Karpas-422 (cell line): ENCODE measurements at regions not wholly inside any gene's neighbourhood (a gene's known extent, or its start where the extent isn't known, plus 50 kb on each side); places are given as distances from the start of the nearest gene placed in this dataset.

Source experiments
- DNase-seq: peaks from one replicate; pipeline ENCODE4 v3.0.0-alpha.2; 2015
- H2AFZ ChIP-seq: fragments of 200-600 bp; sonication (generic); 2 replicates; pipeline ENCODE4 v1.6.1; 2014; ENCODE audit warnings: antibody characterized with exemption, low read length, mixed read lengths
- H3K27ac ChIP-seq: fragments of 200-600 bp; sonication (generic); 2 replicates; pipeline ENCODE4 v1.5.1; 2014; ENCODE audit warnings: mild to moderate bottlenecking, low read length, moderate library complexity
- H3K27me3 ChIP-seq: fragments of 200-600 bp; sonication (generic); 2 replicates; pipeline ENCODE4 v1.6.1; 2014; ENCODE audit warnings: low read length, mixed read lengths
- H3K36me3 ChIP-seq: fragments of 200-600 bp; sonication (generic); 2 replicates; pipeline ENCODE4 v1.6.1; 2014; ENCODE audit warnings: low read length, mixed read lengths; ENCODE audit not compliant: insufficient read depth
- H3K4me1 ChIP-seq: fragments of 200-600 bp; sonication (generic); 2 replicates; pipeline ENCODE4 v1.6.1; 2014; ENCODE audit warnings: mild to moderate bottlenecking, low read length, mixed read lengths
- H3K4me2 ChIP-seq: fragments of 200-600 bp; sonication (generic); 2 replicates; pipeline ENCODE4 v1.6.1; 2014; ENCODE audit warnings: low read length, low read depth, mild to moderate bottlenecking; ENCODE audit not compliant: poor library complexity, severe bottlenecking
- H3K4me3 ChIP-seq: fragments of 200-600 bp; sonication (generic); 2 replicates; pipeline ENCODE4 v1.5.1; 2014; ENCODE audit warnings: mild to moderate bottlenecking, antibody characterized with exemption, low read length, mixed read lengths
- H3K79me2 ChIP-seq: fragments of 200-600 bp; sonication (generic); 2 replicates; pipeline ENCODE4 v1.6.1; 2014; ENCODE audit warnings: mild to moderate bottlenecking, low read length, mixed read lengths
- H3K9ac ChIP-seq: fragments of 200-600 bp; sonication (generic); 2 replicates; pipeline ENCODE4 v1.6.0; 2014; ENCODE audit warnings: low read length
- H3K9me2 ChIP-seq: fragments of 200-600 bp; sonication (generic), shearing (Covaris generic); replicated peaks from 2 replicates; pipeline ENCODE4 v1.6.0; 2014; ENCODE audit warnings: mild to moderate bottlenecking, low read length, moderate library complexity; ENCODE audit not compliant: insufficient read depth
- H3K9me3 ChIP-seq: fragments of 300-700, 200-600 bp; sonication (generic); 2 replicates; pipeline ENCODE4 v1.6.1; 2014; ENCODE audit warnings: low read length, mixed read lengths
- H4K20me1 ChIP-seq: fragments of 200-600 bp; sonication (generic); 2 replicates; pipeline ENCODE4 v1.6.1; 2014; ENCODE audit warnings: mild to moderate bottlenecking, antibody characterized with exemption, low read length, low read depth; ENCODE audit not compliant: insufficient read depth

GRCh38 chr14:54225457-54226060 lies 171.2 kb upstream of the CDKN3 start:
- Histone ChIP-seq H3K27me3 (no peaks in the 10 kb centered on the region), H3K9me2 (no peaks in the 10 kb centered on the region), H3K27ac (no peak overlapping the region), H3K4me2 (no peak overlapping the region), H2AFZ (no peak overlapping the region), H3K79me2 (no peaks in the 10 kb centered on the region), H3K9me3 (no peaks in the 10 kb centered on the region), H3K9ac (no peak overlapping the region), H3K36me3 (no peaks in the 10 kb centered on the region), H4K20me1 (no peaks in the 10 kb centered on the region), H3K4me3 (no peak overlapping the region), H3K4me1 (no peaks in the 10 kb centered on the region)
- no peak for DNase-seq

DNA sequence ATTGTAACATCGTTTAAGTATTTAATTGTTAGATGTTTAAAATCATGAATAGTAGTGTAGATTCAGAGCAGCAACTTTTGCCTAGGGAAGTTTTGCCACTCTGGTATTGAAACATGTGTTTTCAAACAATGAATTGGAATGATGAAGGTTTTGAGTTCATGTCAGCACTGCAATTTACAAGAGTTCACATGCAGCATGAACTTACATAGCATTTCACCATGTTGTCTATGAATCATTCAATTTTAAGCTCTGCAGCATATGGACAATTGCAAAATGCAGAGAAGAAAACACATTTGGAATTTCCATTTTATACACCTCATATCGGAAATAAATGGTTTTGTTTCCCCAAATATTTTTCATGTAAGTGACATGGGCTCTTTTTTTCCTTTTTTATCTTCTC lies 170.7 kb upstream of the CDKN3 start:
- Histone ChIP-seq H3K4me3 (no peak overlapping the region), H2AFZ (no peak overlapping the region), H3K79me2 (no peaks in the 10 kb centered on the region), H3K4me1 (no peaks in the 10 kb centered on the region), H3K9me2 (no peaks in the 10 kb centered on the region), H3K27ac (no peak overlapping the region), H3K9me3 (no peaks in the 10 kb centered on the region), H3K9ac (no peak overlapping the region), H3K4me2 (no peak overlapping the region), H4K20me1 (no peaks in the 10 kb centered on the region), H3K36me3 (no peaks in the 10 kb centered on the region), H3K27me3 (no peaks in the 10 kb centered on the region)
- DNase-seq: no peak

DNA sequence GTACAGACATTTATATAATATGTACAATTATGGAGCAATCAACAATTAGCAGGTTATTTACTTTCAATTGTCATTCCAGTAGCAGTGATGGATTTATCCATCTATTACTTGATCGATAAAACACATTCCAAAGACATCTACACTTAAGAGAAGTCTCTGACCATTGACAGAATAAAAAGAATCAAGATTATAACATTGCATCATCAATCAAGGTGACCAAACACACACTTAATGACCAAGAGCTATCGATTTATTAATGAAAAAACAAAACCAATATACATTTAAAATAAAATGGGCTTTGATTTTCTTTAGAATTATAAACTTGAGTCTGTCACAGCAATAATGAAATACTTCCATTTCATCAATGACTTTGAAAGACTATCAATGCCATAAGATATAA lies 170.2 kb upstream of the CDKN3 start:
- Histone ChIP-seq H4K20me1 (no peaks in the 10 kb centered on the region), H2AFZ (no peak overlapping the region), H3K27ac (no peak overlapping the region), H3K36me3 (no peaks in the 10 kb centered on the region), H3K4me1 (no peaks in the 10 kb centered on the region), H3K9me3 (no peaks in the 10 kb centered on the region), H3K4me3 (no peak overlapping the region), H3K9ac (no peak overlapping the region), H3K79me2 (no peaks in the 10 kb centered on the region), H3K27me3 (no peaks in the 10 kb centered on the region), H3K4me2 (no peak overlapping the region), H3K9me2 (no peaks in the 10 kb centered on the region)
- no peak for DNase-seq

GRCh38 chr14:54229136-54229535 lies 167.7 kb upstream of the CDKN3 start:
- no peak for DNase-seq
- H3K79me2 ChIP-seq: no peaks in the 10 kb centered on the region
- H3K27ac ChIP-seq: no peak overlapping the region
- no peaks in the 10 kb centered on the region for H3K9me2 ChIP-seq
- no peaks in the 10 kb centered on the region for H3K4me1 ChIP-seq
- H3K36me3 ChIP-seq: no peaks in the 10 kb centered on the region
- H3K9me3 ChIP-seq: no peaks in the 10 kb centered on the region
- no peak overlapping the region for H3K4me3 ChIP-seq
- no peak overlapping the region for H2AFZ ChIP-seq
- H3K4me2 ChIP-seq: no peak overlapping the region
- no peaks in the 10 kb centered on the region for H3K27me3 ChIP-seq
- H4K20me1 ChIP-seq: no peaks in the 10 kb centered on the region
- H3K9ac ChIP-seq: no peak overlapping the region

DNA sequence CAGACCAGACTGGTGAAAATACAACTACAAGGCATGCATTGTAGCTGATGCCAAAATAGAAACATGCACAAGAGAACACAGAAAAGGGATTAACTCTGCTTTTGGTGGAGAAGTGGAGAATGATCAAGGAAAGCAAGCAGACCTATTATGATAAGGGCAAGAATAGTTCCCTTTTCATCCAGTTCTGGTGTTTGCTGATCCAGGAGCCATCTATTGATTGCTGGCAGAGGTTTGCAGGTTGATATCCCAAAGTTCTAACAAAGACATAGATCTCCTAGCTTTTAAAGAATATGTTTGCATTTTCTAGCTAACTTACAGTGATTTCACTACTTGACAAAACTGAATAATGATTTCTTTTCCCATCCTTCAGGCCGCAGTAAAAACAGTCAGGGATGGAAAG lies 166.2 kb upstream of the CDKN3 start:
- no peaks in the 10 kb centered on the region for H3K9me2 ChIP-seq
- no peak for DNase-seq
- H3K27ac ChIP-seq: no peak overlapping the region
- H2AFZ ChIP-seq: no peak overlapping the region
- no peaks in the 10 kb centered on the region for H3K9me3 ChIP-seq
- no peaks in the 10 kb centered on the region for H3K27me3 ChIP-seq
- H3K4me1 ChIP-seq: no peaks in the 10 kb centered on the region
- no peak overlapping the region for H3K9ac ChIP-seq
- no peaks in the 10 kb centered on the region for H3K36me3 ChIP-seq
- no peaks in the 10 kb centered on the region for H3K79me2 ChIP-seq
- no peaks in the 10 kb centered on the region for H4K20me1 ChIP-seq
- no peak overlapping the region for H3K4me2 ChIP-seq
- H3K4me3 ChIP-seq: no peak overlapping the region

DNA sequence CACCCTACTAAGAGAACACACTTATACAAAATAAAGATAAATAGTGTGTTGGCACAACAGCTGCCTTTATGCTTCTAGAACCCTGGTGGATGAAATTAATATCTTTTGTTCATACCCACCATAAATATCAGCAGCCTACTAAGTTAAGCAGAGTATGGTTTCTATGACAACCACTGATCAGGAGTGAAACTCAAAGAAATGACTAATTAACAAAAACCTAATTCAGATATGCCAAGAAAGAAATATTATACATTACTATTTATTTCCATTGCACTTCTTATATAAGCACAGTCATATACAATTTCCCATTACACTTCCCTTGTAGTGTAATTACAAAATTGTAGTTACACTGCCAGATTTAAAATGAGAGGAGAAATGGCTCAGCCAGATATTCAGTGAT lies 164.1 kb upstream of the CDKN3 start:
- H4K20me1 ChIP-seq: no peaks in the 10 kb centered on the region
- H2AFZ ChIP-seq: no peak overlapping the region
- no peaks in the 10 kb centered on the region for H3K36me3 ChIP-seq
- H3K4me1 ChIP-seq: no peaks in the 10 kb centered on the region
- no peak overlapping the region for H3K9ac ChIP-seq
- H3K9me2 ChIP-seq: no peaks in the 10 kb centered on the region
- no peaks in the 10 kb centered on the region for H3K9me3 ChIP-seq
- no peaks in the 10 kb centered on the region for H3K79me2 ChIP-seq
- DNase-seq: no peak
- no peak overlapping the region for H3K4me2 ChIP-seq
- H3K27ac ChIP-seq: no peak overlapping the region
- no peaks in the 10 kb centered on the region for H3K27me3 ChIP-seq
- H3K4me3 ChIP-seq: no peak overlapping the region

DNA sequence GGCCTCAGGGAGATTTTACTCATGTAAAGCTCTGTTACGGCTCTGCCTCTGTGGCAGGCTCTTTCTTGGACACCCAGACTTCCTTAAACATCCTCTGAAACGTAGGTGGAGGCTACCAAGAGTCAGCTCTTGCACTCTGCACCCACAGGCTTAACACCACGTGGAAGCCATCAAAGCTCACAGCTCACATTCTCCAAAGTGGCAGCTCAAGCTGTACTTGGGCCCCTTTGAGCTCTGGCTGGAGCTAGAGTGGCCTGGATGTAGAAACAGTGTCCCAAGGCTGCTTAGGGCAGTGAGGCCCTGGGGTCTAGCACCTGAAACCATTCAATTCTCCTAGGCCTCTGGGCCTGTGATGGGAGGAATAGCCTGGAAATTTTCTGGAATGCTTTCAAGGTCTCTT lies 155.3 kb upstream of the CDKN3 start:
- H3K4me2 ChIP-seq: no peak overlapping the region
- no peak overlapping the region for H3K9ac ChIP-seq
- H3K4me3 ChIP-seq: no peak overlapping the region
- H3K79me2 ChIP-seq: no peaks in the 10 kb centered on the region
- H3K27ac ChIP-seq: no peak overlapping the region
- no peak for DNase-seq
- H3K36me3 ChIP-seq: no peaks in the 10 kb centered on the region
- H3K27me3 ChIP-seq: no peaks in the 10 kb centered on the region
- H3K9me2 ChIP-seq: no peaks in the 10 kb centered on the region
- H3K9me3 ChIP-seq: no peaks in the 10 kb centered on the region
- no peak overlapping the region for H2AFZ ChIP-seq
- no peaks in the 10 kb centered on the region for H4K20me1 ChIP-seq
- H3K4me1 ChIP-seq: peaks cover 3% of the 10 kb centered on the region; the same call in 1 of the 2 replicates

DNA sequence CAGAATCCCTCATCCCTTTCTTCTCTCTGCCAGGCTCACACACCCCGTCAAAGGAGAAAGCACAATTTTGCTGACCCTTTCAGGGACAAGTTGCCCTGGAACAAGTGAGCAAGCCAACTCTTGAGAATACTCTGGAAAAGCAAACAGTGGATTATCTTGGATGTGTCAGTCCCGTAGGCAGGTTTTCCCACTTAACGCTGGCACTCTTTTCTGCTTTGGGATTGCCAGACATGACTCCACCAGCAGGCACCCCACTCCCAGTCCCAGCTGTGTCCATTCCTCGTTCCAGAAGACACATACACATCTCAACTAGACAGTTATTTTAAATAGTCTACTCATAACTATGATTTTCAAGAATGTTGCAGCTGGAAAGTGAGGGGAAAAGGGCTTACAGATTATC lies 145.5 kb upstream of the CDKN3 start:
- H2AFZ ChIP-seq: no peak overlapping the region
- H4K20me1 ChIP-seq: no peaks in the 10 kb centered on the region
- H3K79me2 ChIP-seq: no peaks in the 10 kb centered on the region
- H3K9me2 ChIP-seq: no peaks in the 10 kb centered on the region
- no peak overlapping the region for H3K9ac ChIP-seq
- no peak overlapping the region for H3K4me3 ChIP-seq
- no peak for DNase-seq
- H3K4me1 ChIP-seq: no peaks in the 10 kb centered on the region
- H3K27me3 ChIP-seq: no peaks in the 10 kb centered on the region; the same call in 1 of the 2 replicates
- no peak overlapping the region for H3K27ac ChIP-seq
- no peak overlapping the region for H3K4me2 ChIP-seq
- no peaks in the 10 kb centered on the region for H3K36me3 ChIP-seq
- H3K9me3 ChIP-seq: no peaks in the 10 kb centered on the region
